Activated CD4-positive, CD25-positive, alpha-beta regulatory T cell treated with anti-CD3 and anti-CD28 coated beads, Interleukin-2, amount 50 U/mL, for 72 hours (primary cell): ENCODE measurements at regions not wholly inside any gene's neighbourhood (a gene's known extent, or its start where the extent isn't known, plus 50 kb on each side); places are given as distances from the start of the nearest gene placed in this dataset.
A peak's percentile ranks its signal among the peaks of the same experiment; 100 is the strongest.
"Not testable (repeated sequence)": the region's sequence is repeated elsewhere in the genome, so short reads cannot be mapped to it uniquely, and the experiment has no call there.

Experiments
- DNase-seq: peaks from one replicate; pipeline ENCODE4 v3.0.0; 2021

- no peak for DNase-seq
Measured at GRCh38 chr9:34907044-34907443, 51.0 kb upstream of the PHF24 start.

DNA sequence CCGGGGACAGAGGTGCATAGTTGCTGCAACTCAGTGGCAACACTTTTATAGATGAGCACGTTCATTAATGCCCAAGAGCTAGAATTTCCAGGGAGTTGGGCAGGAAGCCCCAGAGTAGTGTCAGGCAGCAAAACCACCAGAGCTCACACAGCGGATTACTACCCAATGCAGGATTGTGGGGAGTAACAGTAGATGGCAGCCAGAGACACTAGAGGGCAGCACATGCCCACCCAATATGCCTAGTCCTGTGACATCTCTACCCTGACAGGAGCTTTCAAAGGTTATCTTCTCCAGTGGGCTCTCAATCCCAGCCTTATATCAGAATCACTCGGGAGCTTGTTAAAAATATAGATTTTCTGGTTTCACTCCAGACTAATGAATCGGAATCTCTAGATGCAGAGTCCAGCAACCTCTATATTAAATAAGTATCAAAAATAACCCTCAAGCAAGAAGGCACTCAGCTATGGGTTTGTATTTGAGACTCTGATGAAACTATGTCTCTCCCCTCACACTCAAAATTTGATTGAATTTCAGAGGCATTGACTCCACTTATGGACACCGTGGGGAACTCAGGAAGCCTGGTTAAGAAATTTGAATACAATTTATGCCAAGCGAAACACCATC is 58.4 kb upstream of the PHF24 start:
- DNase-seq: peak; percentile 76

GRCh38 chr9:34898846-34899245 is 59.2 kb upstream of the PHF24 start:
- DNase-seq: no peak

DNA sequence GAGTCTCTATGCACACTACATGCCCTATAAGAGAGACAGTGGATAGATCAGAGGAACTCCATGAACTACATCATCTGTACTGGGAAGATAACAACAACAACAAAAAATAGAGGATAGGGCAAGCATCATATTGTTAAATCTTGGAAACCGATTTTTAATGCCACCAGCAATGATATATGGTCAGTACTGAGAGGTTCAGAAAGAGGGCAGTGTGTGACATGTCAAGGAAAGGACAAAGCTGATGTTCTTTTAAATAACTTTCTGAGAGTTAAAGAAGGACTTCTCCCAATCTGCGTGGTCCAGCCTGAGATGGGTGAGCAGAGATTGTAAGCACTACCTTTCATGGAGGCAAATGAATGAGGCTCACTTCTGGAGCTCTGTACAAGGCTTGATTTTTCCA is 62.0 kb upstream of the PHF24 start:
- DNase-seq: no peak

- no peak for DNase-seq
Measured at GRCh38 chr9:34892886-34893285, 65.2 kb upstream of the PHF24 start.

- no peak for DNase-seq
Measured at GRCh38 chr9:34891386-34891785, 66.7 kb upstream of the PHF24 start.

- no peak for DNase-seq
Measured at GRCh38 chr9:34887841-34888240, 70.2 kb upstream of the PHF24 start.

- DNase-seq: no peak
Measured at GRCh38 chr9:34884747-34885189, 73.3 kb upstream of the PHF24 start.

DNA sequence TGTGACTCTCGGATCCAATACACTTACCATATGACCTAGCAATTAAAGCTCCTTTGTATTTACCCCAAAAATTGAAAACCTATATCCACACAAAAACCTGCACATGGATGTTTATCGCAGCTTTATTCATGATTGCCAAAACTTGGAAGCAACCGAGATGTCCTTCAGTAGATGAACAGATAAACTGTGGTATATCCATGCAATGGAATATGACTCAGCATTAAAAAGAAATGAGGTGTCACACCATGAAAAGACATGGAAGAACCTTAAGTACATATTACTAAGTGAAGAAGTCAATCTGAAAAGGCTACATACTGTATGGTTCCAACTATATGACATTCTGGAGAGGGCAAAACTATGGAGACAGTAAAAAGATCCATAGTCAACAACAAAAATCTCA is 82.0 kb upstream of the PHF24 start:
- no peak for DNase-seq

- no peak for DNase-seq
Measured at GRCh38 chr9:34869390-34869789, 88.7 kb upstream of the PHF24 start.

DNA sequence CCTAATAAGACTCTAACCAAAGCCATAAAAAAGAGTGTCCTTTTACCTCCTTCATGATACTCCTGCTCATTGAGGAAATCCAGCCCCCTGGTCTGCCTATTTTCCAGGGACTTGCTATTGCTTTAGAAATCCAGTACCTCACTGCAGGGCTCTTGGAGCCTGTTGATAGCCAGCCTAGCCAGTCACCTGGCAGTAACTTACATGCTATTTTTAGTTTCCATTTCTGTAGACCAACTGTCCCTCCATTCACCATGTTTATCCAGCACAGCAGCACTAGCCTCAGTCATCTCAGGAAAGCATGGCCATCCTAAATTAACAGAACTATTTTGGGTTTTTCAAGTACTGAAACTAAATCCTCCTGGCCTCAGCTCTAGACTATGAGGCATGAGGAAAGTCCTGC is 91.5 kb upstream of the PHF24 start:
- DNase-seq: no peak

DNA sequence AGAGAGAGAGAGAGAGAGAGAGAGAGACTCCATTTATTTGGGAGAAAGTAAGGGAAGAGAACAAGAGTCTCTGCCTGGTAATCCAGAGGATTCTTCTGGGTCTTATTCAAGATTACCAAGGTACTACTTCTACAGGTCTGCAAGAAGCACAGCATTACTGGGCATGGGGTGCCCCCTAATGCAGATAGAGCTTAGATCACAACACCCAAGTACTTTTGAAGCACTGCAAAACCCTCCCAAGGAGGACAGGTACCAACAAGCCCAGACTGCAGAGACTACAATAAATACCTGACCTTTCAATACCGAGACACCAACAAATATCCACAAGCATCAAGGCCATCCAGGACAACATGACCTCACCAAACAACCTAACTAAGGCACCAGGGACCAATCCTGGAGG is 94.7 kb upstream of the PHF24 start:
- no peak for DNase-seq

GRCh38 chr9:34862836-34863235 is 95.2 kb upstream of the PHF24 start:
- no peak for DNase-seq

GRCh38 chr9:34862043-34862442 is 96.0 kb upstream of the PHF24 start:
- no peak for DNase-seq

DNA sequence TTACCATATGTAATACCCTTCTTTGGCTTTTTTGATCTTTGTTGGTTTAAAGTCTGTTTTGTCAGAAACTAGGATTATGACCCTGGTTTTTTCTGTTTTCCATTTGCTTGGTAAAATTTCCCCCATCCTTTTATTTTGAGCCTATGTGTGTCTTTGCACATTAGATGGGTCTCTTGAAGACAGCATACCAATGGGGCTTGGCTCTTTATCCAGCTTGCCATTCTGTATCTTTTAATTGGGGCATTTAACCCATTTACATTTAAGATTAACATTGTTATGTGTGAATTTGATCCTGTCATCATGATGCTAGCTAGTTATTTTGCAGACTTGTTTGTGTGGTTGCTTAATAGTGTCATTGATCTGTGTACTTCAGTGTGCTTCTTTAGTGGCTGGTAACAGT is 103.1 kb upstream of the PHF24 start:
- not testable (repeated sequence) for DNase-seq

GRCh38 chr9:34830068-34830467 is 120.1 kb upstream of the CCL21 start:
- DNase-seq: no peak

DNA sequence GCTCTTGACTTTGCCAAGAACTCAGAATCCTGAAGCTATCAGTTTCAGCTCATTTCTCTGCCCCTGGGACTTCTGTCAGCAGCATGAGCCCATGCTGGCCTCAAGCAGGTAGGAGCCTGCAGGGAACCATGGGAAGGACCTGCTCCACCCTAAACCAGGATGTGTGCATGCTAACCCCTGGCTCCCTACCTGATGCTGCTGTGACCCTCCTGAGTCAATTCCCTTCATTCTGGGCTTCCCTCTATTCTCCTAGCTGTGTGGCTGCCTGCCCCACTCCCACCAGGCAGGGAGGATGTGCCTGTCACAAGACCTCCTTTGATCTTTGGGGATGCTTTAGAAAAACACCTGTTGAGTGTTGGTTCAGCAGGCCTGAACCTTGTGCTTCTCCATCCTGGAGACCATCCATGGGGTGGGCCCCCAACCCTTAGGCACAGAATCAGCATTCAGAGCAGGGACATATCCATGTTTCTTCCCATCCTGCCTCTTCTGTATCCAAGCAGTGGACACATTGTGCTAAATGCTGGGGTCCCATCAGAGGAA is 117.1 kb upstream of the CCL21 start:
- no peak for DNase-seq

GRCh38 chr9:34825775-34826174 is 115.8 kb upstream of the CCL21 start:
- DNase-seq: no peak

DNA sequence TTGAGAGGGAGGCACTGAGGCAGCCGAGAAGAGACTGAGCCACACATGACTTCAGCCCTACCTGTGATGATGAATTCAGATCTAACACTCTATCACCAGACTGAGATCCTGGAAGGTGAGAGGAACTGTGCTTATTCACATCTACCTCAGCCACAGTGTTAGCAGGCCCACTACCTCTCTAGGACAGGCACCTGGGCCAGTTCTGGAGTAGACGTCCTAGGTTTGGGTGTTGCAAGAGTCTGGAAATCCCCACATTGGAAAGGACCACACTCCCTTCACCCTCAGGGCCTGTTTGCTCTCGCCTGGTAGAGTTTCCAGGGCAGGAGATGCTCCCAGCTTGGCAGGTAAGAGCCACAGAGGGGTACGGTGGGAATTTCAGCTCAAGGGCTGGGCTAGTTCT is 113.8 kb upstream of the CCL21 start:
- DNase-seq: no peak

DNA sequence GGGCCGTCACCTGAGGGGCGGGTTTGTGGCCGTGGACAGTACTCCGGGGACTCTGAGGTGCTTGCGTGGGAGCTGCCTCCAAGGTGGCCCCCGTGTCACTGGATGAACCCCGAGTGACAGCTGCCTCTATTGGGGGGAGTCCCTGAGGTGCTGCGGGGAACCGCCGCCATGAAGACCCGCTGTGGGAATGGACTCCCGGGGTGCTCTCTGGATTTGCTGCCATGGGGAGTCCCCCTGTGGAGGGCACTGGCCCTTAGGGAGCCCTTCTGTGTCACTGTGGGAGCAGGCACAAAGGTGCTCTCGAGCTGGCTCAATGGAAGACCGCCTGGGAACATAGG is 100.2 kb upstream of the CCL21 start:
- DNase-seq: no peak

DNA sequence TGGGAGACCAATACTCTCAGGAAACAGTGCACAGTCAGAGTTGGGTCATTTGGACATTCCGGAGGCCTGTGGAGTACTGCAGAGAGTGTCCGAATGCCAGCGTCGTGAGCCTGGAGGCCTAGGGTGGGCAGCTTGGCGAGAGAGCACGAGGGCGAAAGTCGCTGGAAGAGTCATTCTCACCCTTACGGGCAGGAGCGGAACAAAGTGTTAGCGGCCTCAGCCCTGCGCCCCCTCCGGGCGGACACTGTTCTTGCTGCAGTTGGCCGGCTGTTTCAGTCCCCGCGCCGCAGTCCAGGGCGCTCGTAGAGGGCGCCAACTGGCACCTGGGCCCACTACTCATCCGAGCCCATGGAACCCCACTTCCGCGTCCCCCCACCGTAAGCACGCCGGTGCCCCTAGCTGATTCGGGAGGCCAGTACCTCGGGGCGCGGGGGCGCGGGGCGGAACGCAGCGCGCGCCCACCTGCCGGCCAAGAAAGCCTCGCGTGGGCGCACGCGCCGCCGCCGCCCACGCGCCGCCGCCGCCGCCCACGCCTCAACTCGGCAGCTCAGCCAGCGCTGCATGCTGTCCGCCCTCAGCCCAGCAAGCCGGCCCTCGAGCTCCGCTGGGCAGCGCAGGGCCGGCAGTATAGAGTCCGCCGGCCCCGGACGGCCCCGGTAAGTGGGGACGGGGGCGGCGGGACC is 99.7 kb upstream of the CCL21 start:
- DNase-seq: no peak

DNA sequence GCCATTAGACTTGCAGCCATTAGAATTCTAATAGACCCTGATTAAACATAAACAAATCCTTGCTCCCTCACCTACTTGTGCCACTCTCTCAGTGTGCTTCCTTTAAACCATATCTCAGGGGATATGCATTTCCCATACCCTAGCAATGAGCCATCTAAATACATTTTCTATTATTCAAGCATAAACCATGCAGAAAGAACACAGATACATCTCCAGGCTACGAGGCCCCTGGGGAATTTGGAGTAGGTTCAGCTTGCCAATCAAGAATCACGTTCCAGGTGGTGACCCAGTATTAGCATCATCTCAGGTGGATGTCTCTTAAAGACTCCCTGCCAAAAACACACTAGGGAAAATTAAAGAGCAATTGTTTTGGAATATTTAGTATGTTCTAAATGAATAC is 93.0 kb upstream of the CCL21 start:
- DNase-seq: no peak

DNA sequence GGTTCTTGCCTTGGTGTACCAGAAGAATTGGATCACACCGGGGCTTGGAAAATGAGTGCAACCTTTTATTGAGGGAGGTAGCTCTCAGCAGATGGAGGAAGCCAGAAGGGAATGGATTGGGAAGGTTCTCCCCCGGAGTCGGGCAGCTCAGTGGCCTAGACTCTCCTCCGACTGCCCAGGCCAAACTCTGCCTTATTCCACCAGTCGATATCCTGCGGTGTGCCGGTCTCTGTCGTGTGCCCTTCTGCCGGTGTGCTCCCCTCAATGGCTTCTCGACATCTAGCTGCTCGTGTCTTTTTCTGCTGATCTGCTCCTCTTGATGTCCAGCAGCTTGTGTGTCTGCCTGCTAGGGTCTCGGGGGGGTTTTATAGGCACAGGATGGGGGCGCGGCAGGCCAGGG is 87.4 kb upstream of the CCL21 start:
- no peak for DNase-seq

DNA sequence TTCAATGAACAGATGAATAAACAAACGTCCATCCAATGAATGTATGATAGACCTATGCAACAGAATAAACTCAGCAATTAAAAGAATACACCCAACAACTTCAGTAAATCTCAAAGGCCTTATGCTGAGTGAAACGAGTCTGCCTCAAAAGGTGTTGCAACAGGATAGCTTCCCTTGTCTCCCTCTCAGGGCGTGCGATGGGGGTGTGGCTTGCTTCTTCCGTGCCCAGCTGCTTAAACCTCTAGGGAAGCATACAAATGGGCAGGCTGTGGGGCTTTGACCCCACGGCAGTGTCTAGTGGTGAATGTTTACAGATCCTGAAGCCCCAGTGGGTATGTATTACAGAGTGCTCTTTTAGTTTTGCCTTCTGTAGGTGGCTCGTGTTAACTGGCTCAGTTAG is 87.0 kb upstream of the CCL21 start:
- DNase-seq: no peak

GRCh38 chr9:34793428-34793827 is 83.5 kb upstream of the CCL21 start:
- no peak for DNase-seq
